WTC11 (cell line): ENCODE measurements at regions not wholly inside any gene's neighbourhood (a gene's known extent, or its start where the extent isn't known, plus 50 kb on each side); places are given as distances from the start of the nearest gene placed in this dataset.

ENCODE experiments used
- ATAC-seq: fragments of 200-7000 bp; cut with Tn5 transposase; 2 replicates; pipeline ENCODE4 v1.10.0; 2021; ENCODE audit warnings: mild to moderate bottlenecking, moderate library complexity
- CTCF ChIA-PET: fragments of 300-600 bp; sonication (Branson Sonifier 250); formaldehyde crosslinking; loops from one replicate; lab custom pipeline; 2021; ENCODE audit warnings: antibody characterized with exemption; lab: Charles Lee
- POLR2A ChIA-PET: fragments of 350-600 bp; sonication (Branson Sonifier 250); formaldehyde crosslinking; loops from one replicate; lab custom pipeline; 2021; ENCODE audit warnings: antibody characterized with exemption; lab: Charles Lee
- DNase-seq: peaks from one replicate; pipeline ENCODE4 v3.0.0; 2021; ENCODE audit warnings: low spot score
- H3K27ac Mint-ChIP-seq: 2 replicates; pipeline ENCODE4 v1.8.0; 2021; ENCODE audit warnings: mixed read lengths
- H3K27me3 Mint-ChIP-seq: 2 replicates; pipeline ENCODE4 v1.8.0; 2021; ENCODE audit warnings: low read depth, mild to moderate bottlenecking, moderate library complexity, mixed read lengths
- H3K36me3 Mint-ChIP-seq: 2 replicates; pipeline ENCODE4 v1.8.0; 2021; ENCODE audit warnings: mixed read lengths
- H3K4me1 Mint-ChIP-seq: 2 replicates; pipeline ENCODE4 v1.8.0; 2022; ENCODE audit warnings: mixed read lengths
- H3K4me3 Mint-ChIP-seq: 2 replicates; pipeline ENCODE4 v1.8.0; 2021; ENCODE audit warnings: mild to moderate bottlenecking, moderate library complexity, mixed read lengths
- H3K9me3 Mint-ChIP-seq: 2 replicates; pipeline ENCODE4 v1.8.0; 2021; ENCODE audit warnings: mixed read lengths
- ARID4B ChIP-seq: sonication (generic); formaldehyde crosslinking; IDR thresholded peaks from 2 replicates; pipeline ENCODE4 v1.8.0; 2023; ENCODE audit warnings: missing genetic modification reagents, mild to moderate bottlenecking, borderline replicate concordance
- CREB1 ChIP-seq: sonication (generic); formaldehyde crosslinking; IDR thresholded peaks from 2 replicates; pipeline ENCODE4 v1.8.0; 2023; ENCODE audit warnings: mild to moderate bottlenecking, missing genetic modification reagents
- ELF4 ChIP-seq: sonication (generic); formaldehyde crosslinking; IDR thresholded peaks from 2 replicates; pipeline ENCODE4 v1.8.1; 2022; ENCODE audit warnings: low read depth, mild to moderate bottlenecking, moderate library complexity, missing genetic modification reagents
- ERG ChIP-seq: fragments of 250-450 bp; sonication (Bioruptor Pico); IDR thresholded peaks from 2 replicates; pipeline ENCODE4 v1.8.0; 2021; ENCODE audit warnings: mild to moderate bottlenecking
- MAX ChIP-seq: sonication (generic); formaldehyde crosslinking; IDR thresholded peaks from 2 replicates; pipeline ENCODE4 v1.8.0; 2022; ENCODE audit warnings: mild to moderate bottlenecking, missing genetic modification reagents
- STAT6 ChIP-seq: sonication (generic); formaldehyde crosslinking; conservative IDR thresholded peaks from 2 replicates; pipeline ENCODE4 v1.8.1; 2023; ENCODE audit warnings: mild to moderate bottlenecking, low read depth, missing genetic modification reagents, moderate library complexity
- ZNF232 ChIP-seq: sonication (generic); formaldehyde crosslinking; IDR thresholded peaks from 2 replicates; pipeline ENCODE4 v1.8.0; 2022; ENCODE audit warnings: mild to moderate bottlenecking, missing genetic modification reagents
- TF ChIP-seq, protein P1 (sequence below): sonication (generic); formaldehyde crosslinking; IDR thresholded peaks from 2 replicates; pipeline ENCODE4 v1.8.1; 2023; ENCODE audit warnings: mild to moderate bottlenecking, missing genetic modification reagents
- TF ChIP-seq, protein P2 (sequence below): sonication (generic); formaldehyde crosslinking; IDR thresholded peaks from 2 replicates; pipeline ENCODE4 v1.8.1; 2022; ENCODE audit warnings: low read depth, missing genetic modification reagents, borderline replicate concordance
- TF ChIP-seq, protein P3 (sequence below): fragments of 250-450 bp; sonication (Bioruptor Pico); conservative IDR thresholded peaks from 2 replicates; pipeline ENCODE4 v1.9.0; 2021; ENCODE audit warnings: mild to moderate bottlenecking

DNA sequence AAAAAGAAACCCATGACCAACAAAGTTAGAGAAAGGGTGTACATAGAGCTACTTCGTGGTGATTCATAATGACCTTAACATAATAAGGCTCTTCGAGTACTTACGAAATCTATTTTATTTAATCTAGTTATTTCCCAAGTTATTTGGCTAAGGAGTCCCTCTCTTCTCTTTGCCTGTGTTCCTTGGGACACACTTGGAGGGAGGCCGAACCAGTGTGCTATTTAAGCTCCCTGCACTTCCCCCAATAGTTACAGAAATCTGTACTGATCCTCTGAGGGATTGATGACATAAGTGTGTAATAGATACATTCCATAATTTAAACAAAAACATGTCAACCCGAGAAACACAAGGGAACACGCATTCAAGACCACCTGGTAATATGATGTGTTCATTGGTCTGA is 351.1 kb downstream of the GATA3 start (continued):
- no peak for TF ChIP-seq ARID4B (CRISPR knock-in tag)
- TF ChIP-seq ZNF232 (CRISPR knock-in tag): no peak
- TF ChIP-seq, protein P1, sequence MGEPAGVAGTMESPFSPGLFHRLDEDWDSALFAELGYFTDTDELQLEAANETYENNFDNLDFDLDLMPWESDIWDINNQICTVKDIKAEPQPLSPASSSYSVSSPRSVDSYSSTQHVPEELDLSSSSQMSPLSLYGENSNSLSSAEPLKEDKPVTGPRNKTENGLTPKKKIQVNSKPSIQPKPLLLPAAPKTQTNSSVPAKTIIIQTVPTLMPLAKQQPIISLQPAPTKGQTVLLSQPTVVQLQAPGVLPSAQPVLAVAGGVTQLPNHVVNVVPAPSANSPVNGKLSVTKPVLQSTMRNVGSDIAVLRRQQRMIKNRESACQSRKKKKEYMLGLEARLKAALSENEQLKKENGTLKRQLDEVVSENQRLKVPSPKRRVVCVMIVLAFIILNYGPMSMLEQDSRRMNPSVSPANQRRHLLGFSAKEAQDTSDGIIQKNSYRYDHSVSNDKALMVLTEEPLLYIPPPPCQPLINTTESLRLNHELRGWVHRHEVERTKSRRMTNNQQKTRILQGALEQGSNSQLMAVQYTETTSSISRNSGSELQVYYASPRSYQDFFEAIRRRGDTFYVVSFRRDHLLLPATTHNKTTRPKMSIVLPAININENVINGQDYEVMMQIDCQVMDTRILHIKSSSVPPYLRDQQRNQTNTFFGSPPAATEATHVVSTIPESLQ (CRISPR knock-in tag): no peak
- TF ChIP-seq, protein P2, sequence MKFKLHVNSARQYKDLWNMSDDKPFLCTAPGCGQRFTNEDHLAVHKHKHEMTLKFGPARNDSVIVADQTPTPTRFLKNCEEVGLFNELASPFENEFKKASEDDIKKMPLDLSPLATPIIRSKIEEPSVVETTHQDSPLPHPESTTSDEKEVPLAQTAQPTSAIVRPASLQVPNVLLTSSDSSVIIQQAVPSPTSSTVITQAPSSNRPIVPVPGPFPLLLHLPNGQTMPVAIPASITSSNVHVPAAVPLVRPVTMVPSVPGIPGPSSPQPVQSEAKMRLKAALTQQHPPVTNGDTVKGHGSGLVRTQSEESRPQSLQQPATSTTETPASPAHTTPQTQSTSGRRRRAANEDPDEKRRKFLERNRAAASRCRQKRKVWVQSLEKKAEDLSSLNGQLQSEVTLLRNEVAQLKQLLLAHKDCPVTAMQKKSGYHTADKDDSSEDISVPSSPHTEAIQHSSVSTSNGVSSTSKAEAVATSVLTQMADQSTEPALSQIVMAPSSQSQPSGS (CRISPR knock-in tag): no peak
- no peak for TF ChIP-seq STAT6 (CRISPR knock-in tag)
- no peak for TF ChIP-seq MAX
- no peak for TF ChIP-seq ERG (CRISPR knock-in tag)
- TF ChIP-seq ELF4 (CRISPR knock-in tag): no peak

- H3K27ac Mint-ChIP-seq: no peak overlapping the region
- no peak overlapping the region for H3K4me3 Mint-ChIP-seq
- no peaks in the 10 kb centered on the region for H3K9me3 Mint-ChIP-seq
- no peaks in the 10 kb centered on the region for H3K27me3 Mint-ChIP-seq
- H3K4me1 Mint-ChIP-seq: peaks cover 38% of the 10 kb centered on the region
- DNase-seq (no peak), ATAC-seq (peak; percentile 55)
- ChIA-PET POLR2A (no interaction called here), CTCF (no interaction called here)
- no peak for TF ChIP-seq CREB1
- no peak for TF ChIP-seq ERG (CRISPR knock-in tag)
- TF ChIP-seq, protein P3, sequence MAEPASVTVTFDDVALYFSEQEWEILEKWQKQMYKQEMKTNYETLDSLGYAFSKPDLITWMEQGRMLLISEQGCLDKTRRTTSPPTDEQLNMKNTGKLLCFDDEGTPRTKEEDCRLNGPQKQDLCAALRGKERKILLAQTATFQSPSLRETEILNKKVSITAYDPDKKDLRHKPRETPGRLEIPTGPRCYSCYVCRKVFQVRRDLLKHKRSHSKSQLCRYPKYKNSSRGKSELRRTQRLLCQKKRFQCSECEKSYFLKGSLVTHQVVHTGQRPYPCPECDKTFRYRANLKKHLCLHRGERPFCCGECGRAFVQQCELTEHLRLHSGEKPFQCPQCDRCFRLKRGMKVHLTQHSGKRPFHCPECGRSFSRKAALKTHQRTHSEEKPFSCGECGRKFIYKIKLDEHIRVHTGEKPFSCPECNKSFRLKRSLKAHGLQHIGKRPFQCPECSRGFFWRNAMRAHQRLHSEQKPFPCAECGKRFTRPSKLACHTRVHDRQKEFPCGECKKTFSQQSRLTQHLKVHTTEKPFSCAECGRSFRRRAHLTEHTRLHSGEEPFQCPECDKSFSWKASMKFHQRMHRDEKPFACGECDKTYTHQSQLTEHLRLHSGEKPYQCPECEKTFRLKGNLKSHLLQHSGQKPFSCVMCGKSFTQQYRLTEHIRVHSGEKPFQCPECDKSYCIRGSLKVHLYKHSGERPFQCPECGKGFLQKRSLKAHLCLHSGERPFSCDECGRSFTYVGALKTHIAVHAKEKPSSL (CRISPR knock-in tag): no peak
- no peaks in the 10 kb centered on the region for H3K36me3 Mint-ChIP-seq
These were observed 353.1 kb downstream of the GATA3 start for GRCh38 chr10:8407501-8408021.
